GM18868 (cell line): ENCODE measurements at regions not wholly inside any gene's neighbourhood (a gene's known extent, or its start where the extent isn't known, plus 50 kb on each side); places are given as distances from the start of the nearest gene placed in this dataset.
"Not testable (repeated sequence)": the region's sequence is repeated elsewhere in the genome, so short reads cannot be mapped to it uniquely, and the experiment has no call there.

Experiments
- ATAC-seq: cut with Tn5 transposase; IDR thresholded peaks from one replicate; pipeline ENCODE4 v1.9.1; 2021; ENCODE audit warnings: mild to moderate bottlenecking, moderate library complexity; ENCODE audit not compliant: unreplicated experiment

DNA sequence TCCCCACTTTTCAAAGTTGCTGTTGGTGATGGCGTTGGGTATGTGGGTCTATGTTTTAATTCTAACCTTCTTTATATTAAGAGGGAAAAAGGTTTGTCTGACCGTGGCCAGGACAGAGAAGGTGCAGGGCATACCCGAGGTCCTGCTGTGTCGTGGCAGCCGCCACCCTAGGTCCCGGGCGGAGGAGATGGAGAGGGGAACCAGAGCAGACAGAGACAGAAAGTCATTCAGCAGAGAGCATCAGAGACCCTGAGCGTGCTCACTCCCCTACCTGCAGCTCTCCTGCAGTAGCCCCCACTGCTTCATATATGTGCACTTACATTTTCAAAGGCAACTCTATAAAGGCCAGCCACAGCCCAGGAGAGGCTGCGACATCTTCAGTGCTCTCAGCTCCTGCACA lies 327.2 kb upstream of the TNRC6C start:
- no peak for ATAC-seq

- ATAC-seq = no peak
Observed at GRCh38 chr17:77632619-77633018, 325.9 kb upstream of the TNRC6C start.

GRCh38 chr17:77634710-77635109 lies 323.8 kb upstream of the TNRC6C start:
- no peak for ATAC-seq

DNA sequence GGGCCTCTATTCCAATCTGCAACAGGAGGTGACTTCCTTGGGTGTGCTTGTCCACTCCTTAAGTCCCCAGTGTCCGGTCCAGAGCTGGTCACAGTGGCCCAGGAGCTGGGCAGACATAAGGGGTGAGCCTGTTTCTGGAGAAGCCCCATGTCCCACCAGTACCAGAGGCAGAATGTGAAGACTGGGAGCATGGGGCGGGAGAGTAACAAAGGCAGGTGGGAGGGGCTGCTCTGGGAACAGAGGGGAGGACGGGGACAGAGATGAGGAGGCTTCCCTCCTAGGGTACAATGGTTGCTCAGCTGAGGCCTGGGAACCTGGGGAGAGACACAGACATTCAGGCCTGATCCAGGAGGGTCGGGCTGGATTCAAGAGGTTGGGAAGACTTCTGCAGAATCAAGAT lies 323.3 kb upstream of the TNRC6C start:
- no peak for ATAC-seq

DNA sequence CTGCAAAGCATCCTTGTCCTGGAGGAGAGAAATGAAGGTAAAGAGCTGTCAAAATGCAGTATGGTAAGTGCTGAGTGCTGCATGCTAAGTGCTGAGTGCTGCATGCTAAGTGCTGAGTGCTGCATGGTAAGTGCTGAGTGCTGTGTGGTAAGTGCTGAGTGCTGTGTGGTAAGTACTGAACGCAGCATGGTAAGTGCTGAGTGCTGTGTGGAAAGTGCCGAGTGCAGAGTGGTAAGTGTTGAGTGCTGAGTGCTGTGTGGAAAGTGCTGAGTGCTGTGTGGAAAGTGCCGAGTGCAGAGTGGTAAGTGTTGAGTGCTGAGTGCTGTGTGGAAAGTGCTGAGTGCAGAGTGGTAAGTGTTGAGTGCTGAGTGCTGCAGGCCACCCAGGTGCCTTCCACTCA lies 322.7 kb upstream of the TNRC6C start:
- not testable (repeated sequence) for ATAC-seq

DNA sequence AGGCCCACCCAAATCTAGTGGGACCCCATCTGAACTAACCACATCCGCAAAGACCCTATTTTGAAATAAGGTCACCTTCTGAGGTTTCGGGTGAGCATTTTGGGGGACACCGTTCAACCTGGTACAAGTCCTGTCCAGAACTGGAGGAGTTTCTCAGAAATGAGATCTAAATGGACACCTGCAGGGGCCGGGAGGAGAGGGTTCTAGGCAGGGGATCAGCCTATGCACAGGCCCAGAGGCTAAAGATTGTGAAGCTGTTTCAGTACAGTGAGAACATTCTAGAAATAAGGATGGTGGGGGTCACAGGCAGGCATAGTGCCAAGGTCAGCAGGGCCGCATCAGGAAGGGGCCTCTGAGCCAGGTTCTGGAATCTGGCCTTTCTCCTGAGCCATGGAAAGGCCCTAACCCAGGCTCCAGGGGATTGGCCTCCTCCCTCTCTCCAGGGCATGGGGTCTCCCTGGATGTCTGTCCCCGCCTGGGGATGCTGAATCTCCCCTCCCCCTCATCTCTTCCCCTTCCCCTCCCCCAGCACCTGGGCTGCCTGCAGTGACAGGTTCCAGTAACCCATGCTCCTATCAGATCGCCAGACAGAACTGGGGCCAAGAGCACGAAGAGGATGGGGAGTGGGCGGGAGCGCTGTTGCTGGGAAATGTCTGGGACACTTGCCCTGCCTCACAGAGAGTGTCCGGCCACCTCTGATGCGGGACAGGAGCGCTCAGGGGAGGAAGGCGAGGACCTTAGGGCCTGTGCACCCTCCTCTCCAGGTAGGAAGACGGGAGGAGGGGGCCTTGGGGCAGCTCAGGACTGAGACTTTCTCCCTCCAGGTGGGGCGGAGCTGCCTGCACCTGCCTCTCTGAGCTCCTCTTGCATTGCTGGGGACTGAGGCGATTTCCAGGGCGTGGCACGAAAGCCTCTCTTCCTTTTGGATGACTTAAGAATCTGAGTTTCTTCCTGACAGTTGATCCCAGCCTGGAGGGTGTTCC lies 321.4 kb upstream of the TNRC6C start:
- no peak for ATAC-seq

GRCh38 chr17:77637818-77638575 lies 320.5 kb upstream of the TNRC6C start:
- ATAC-seq = no peak

- ATAC-seq = no peak
Observed at GRCh38 chr17:77640252-77640651, 318.3 kb upstream of the TNRC6C start.

- no peak for ATAC-seq
Observed at GRCh38 chr17:77640916-77641605, 317.4 kb upstream of the TNRC6C start.

DNA sequence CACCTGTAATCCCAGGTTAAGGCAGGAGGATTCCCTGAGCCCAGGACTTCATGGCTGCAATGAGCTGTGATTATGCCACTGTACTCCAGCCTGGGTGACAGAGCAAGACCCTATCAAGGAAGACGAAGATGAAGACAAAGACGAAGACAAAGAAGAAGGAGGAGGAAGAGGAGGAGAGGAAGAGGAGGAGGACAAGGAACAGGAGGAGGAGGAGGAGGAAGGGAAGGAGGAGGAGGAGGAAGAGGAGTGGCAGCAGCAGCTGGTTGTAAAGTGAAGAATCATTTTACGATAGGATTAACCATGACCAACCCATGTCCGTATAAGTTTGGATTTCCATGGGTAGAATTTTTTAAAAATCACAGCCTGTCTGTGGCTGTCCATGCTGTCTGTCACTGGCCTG lies 316.8 kb upstream of the TNRC6C start:
- no peak for ATAC-seq

GRCh38 chr17:77644181-77645071 lies 314.1 kb upstream of the TNRC6C start:
- no peak for ATAC-seq

- no peak for ATAC-seq
Observed at GRCh38 chr17:77645072-77646045, 313.1 kb upstream of the TNRC6C start.

- no peak for ATAC-seq
Observed at GRCh38 chr17:77646046-77646430, 312.5 kb upstream of the TNRC6C start.

DNA sequence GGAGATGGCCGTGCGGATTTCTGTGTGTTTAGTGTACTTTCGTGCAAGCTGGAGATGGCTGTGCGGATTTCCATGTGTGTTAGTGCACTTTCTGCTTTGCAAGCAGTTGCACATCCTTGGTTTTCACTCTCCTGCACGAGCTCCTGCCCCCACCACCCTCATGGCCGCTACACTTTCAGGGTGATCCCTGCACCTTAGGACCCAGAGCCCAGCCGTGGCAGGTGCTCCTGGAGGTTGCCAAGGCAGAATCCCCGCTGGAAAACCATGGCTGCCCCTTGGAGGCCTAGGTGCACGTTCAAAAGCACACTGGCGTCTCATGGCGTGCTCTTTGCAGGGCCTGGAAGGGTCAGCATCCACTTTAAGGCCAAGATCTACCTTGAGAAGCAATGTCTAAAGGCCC lies 311.0 kb upstream of the TNRC6C start:
- no peak for ATAC-seq

GRCh38 chr17:77649717-77650211 lies 308.7 kb upstream of the TNRC6C start:
- no peak for ATAC-seq

DNA sequence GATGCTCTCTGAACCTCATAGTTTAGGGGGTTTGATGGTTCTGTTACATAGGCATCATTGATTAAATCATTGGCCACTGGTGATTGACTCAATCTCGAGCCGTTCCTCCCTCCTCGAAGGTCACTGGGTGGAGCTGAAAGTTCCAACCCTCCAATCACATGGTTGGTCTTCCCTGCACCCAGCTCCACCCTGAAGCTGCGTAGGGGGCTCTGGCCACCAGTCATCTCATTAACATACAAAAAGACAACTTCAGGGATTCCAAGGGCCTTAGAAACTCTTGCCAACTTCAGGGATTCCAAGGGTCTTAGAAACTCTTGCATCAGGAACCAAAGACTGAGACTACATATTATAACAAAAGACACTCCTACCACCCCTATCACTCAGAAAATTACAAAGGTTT lies 306.5 kb upstream of the TNRC6C start:
- ATAC-seq = no peak

DNA sequence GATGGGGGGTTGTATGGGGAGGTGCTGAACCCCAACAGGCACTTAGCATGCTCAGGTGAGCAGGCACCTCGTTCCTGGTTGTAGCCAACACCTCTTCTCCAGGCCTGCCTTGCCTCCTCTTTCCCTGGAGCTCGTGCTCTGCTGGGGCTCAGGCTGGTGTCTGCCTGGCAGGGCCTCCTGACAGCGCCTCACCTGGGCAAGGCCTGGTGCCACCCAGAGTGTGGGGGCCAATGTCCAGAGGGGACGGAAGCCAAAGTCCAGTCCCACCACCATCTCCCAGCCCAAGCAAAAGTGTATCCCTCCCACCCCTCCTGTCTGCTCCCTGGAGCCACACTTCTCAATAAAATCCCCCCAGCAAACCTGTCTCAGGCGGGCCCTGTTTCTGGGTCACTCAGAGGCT lies 304.2 kb upstream of the TNRC6C start:
- ATAC-seq = no peak

- no peak for ATAC-seq
Observed at GRCh38 chr17:77654850-77655249, 303.7 kb upstream of the TNRC6C start.

- ATAC-seq = no peak
Observed at GRCh38 chr17:77656054-77656453, 302.4 kb upstream of the TNRC6C start.
